GM23338 (cell line): ENCODE measurements at regions not wholly inside any gene's neighbourhood (a gene's known extent, or its start where the extent isn't known, plus 50 kb on each side); places are given as distances from the start of the nearest gene placed in this dataset.

Source experiments
- ATAC-seq: fragments of 200-7000 bp; cut with Tn5 transposase; 3 replicates; pipeline ENCODE4 v1.9.1; 2020
- DNase-seq: peaks from one replicate; pipeline ENCODE4 v3.0.0-alpha.2; 2015; ENCODE audit warnings: low spot score
- H2AFZ ChIP-seq: fragments of 200-600 bp; sonication (generic); 2 replicates; pipeline ENCODE4 v1.8.0; 2016; ENCODE audit warnings: antibody characterized with exemption, mild to moderate bottlenecking, moderate library complexity
- H3F3A ChIP-seq: fragments of 200-600 bp; sonication (generic); replicated peaks from 2 replicates; pipeline ENCODE4 v1.8.0; 2017; ENCODE audit warnings: antibody characterized with exemption, mixed run types, low read depth
- H3K27ac ChIP-seq: fragments of 200-600 bp; sonication (generic); 2 replicates; pipeline ENCODE4 v1.6.1; 2016; ENCODE audit warnings: low read depth
- H3K27me3 ChIP-seq: fragments of 200-600 bp; sonication (generic); 2 replicates; pipeline ENCODE4 v1.8.0; 2016; ENCODE audit warnings: mild to moderate bottlenecking, mixed run types, moderate library complexity; ENCODE audit not compliant: insufficient read depth
- H3K36me3 ChIP-seq: fragments of 200-600 bp; sonication (generic); 2 replicates; pipeline ENCODE4 v1.8.0; 2016; ENCODE audit warnings: mild to moderate bottlenecking; ENCODE audit not compliant: insufficient read depth
- H3K4me1 ChIP-seq: fragments of 200-600 bp; sonication (generic); 2 replicates; pipeline ENCODE4 v1.8.0; 2016; ENCODE audit warnings: mild to moderate bottlenecking, moderate library complexity; ENCODE audit not compliant: insufficient read depth
- H3K4me2 ChIP-seq: fragments of 200-600 bp; sonication (generic); 2 replicates; pipeline ENCODE4 v1.7.1; 2017; ENCODE audit warnings: mixed run types
- H3K4me3 ChIP-seq: fragments of 200-600 bp; sonication (generic); 2 replicates; pipeline ENCODE4 v1.6.1; 2016; ENCODE audit warnings: mixed run types
- H3K79me2 ChIP-seq: fragments of 200-600 bp; sonication (generic); replicated peaks from 2 replicates; pipeline ENCODE4 v1.8.0; 2017; ENCODE audit warnings: mild to moderate bottlenecking; ENCODE audit not compliant: insufficient read depth
- H3K9me2 ChIP-seq: fragments of 200-600 bp; sonication (generic); 2 replicates; pipeline ENCODE4 v1.8.0; 2017; ENCODE audit not compliant: insufficient read depth
- H4K20me1 ChIP-seq: fragments of 200-600 bp; sonication (generic); replicated peaks from 2 replicates; pipeline ENCODE4 v1.8.0; 2017; ENCODE audit warnings: mild to moderate bottlenecking; ENCODE audit not compliant: insufficient read depth
- H3K27ac Mint-ChIP-seq: 2 replicates; pipeline ENCODE4 v1.8.0; 2020; ENCODE audit warnings: inconsistent platforms, mild to moderate bottlenecking, moderate library complexity, mixed read lengths
- H3K27me3 Mint-ChIP-seq: 3 replicates; pipeline ENCODE4 v1.8.0; 2022; ENCODE audit warnings: low read depth, mild to moderate bottlenecking, moderate library complexity, mixed read lengths, inconsistent platforms; ENCODE audit not compliant: insufficient read depth, poor library complexity
- H3K36me3 Mint-ChIP-seq: 3 replicates; pipeline ENCODE4 v1.8.0; 2021; ENCODE audit warnings: low read depth, mild to moderate bottlenecking, inconsistent platforms, moderate library complexity, mixed read lengths
- H3K4me1 Mint-ChIP-seq: 3 replicates; pipeline ENCODE4 v1.8.0; 2020; ENCODE audit warnings: mild to moderate bottlenecking, inconsistent platforms, mixed read lengths
- H3K4me3 Mint-ChIP-seq: 3 replicates; pipeline ENCODE4 v1.8.0; 2021; ENCODE audit warnings: moderate library complexity, mild to moderate bottlenecking, inconsistent platforms, mixed read lengths
- H3K9me3 Mint-ChIP-seq: 3 replicates; pipeline ENCODE4 v1.8.0; 2020; ENCODE audit warnings: moderate library complexity, mild to moderate bottlenecking, inconsistent platforms, mixed read lengths
- CTCF ChIP-seq, 2 experiments: fragments of 200-600 bp in 1 of 2; sonication (generic) in 1 of 2; conservative IDR thresholded peaks; 2 replicates each; pipeline versions ENCODE4 v1.5.1 to v1.6.1; 2016 to 2017; ENCODE audit warnings: antibody characterized with exemption in 2 of 2, low read depth in 2 of 2, mild to moderate bottlenecking in 2 of 2, moderate library complexity in 1 of 2
- ETS1 ChIP-seq: IDR thresholded peaks from 2 replicates; pipeline ENCODE4 v1.6.1; 2016; ENCODE audit warnings: antibody characterized with exemption
- EZH2 ChIP-seq: fragments of 200-600 bp; sonication (generic); IDR thresholded peaks from one replicate; pipeline ENCODE4 v1.8.0; 2017; ENCODE audit warnings: antibody characterized with exemption, mild to moderate bottlenecking, low read depth; ENCODE audit not compliant: unreplicated experiment
- EZH2phosphoT487 ChIP-seq: fragments of 200-600 bp; sonication (generic); IDR thresholded peaks from one replicate; pipeline ENCODE4 v1.8.1; 2018; ENCODE audit warnings: antibody characterized with exemption; ENCODE audit not compliant: unreplicated experiment
- JUNB ChIP-seq: IDR thresholded peaks from one replicate; pipeline ENCODE4 v1.6.1; 2016; ENCODE audit warnings: antibody characterized with exemption; ENCODE audit not compliant: unreplicated experiment
- NANOG ChIP-seq: IDR thresholded peaks from 2 replicates; pipeline ENCODE4 v1.6.1; 2016; ENCODE audit warnings: antibody characterized with exemption, borderline replicate concordance
- POLR2AphosphoS5 ChIP-seq: IDR thresholded peaks from 2 replicates; pipeline ENCODE4 v1.6.1; 2016; ENCODE audit warnings: antibody characterized with exemption, low read depth
- REST ChIP-seq: IDR thresholded peaks from one replicate; pipeline ENCODE4 v1.6.1; 2018; ENCODE audit warnings: antibody characterized with exemption; ENCODE audit not compliant: unreplicated experiment
- STAT1 ChIP-seq: IDR thresholded peaks from one replicate; pipeline ENCODE4 v1.6.1; 2016; ENCODE audit warnings: antibody characterized with exemption; ENCODE audit not compliant: unreplicated experiment
- ZNF114 ChIP-seq: fragments of 250-450 bp; sonication (Bioruptor Pico); IDR thresholded peaks from 2 replicates; pipeline ENCODE4 v1.5.0; 2020; ENCODE audit warnings: mild to moderate bottlenecking, moderate library complexity
- ZNF331 ChIP-seq: fragments of 250-450 bp; sonication (Bioruptor Pico); IDR thresholded peaks from 2 replicates; pipeline ENCODE4 v1.5.0; 2020; ENCODE audit warnings: low read depth, mild to moderate bottlenecking, moderate library complexity

GRCh38 chr9:25742256-25742655 lies 64.0 kb upstream of the TUSC1 start:
- no peak for DNase-seq
- TF ChIP-seq EZH2 (no peak), POLR2AphosphoS5 (no peak), ZNF114 (CRISPR knock-in tag) (no peak), REST (no peak), CTCF (conservative IDR thresholded peaks at IDR 0.05; ENCODE audit: low read depth in 2 of 2) (no peak)
- ATAC-seq, result no peak

GRCh38 chr9:25733336-25733982 lies 55.2 kb upstream of the TUSC1 start:
- Histone ChIP-seq H3F3A (no peaks in the 10 kb centered on the region), H3K27me3 (no peaks in the 10 kb centered on the region), H3K79me2 (no peaks in the 10 kb centered on the region), H3K9me2 (0 out of 2 replicates have a peak, but pooled peaks cover 4% of the 10 kb centered on the region), H3K4me1 (no peaks in the 10 kb centered on the region), H3K4me2 (no peak overlapping the region), H2AFZ (no peak overlapping the region), H4K20me1 (no peaks in the 10 kb centered on the region), H3K4me3 (no peak overlapping the region), H3K27ac (no peak overlapping the region), H3K36me3 (0 out of 2 replicates have a peak, but pooled peaks cover 12% of the 10 kb centered on the region)
- H3K27me3 Mint-ChIP-seq, result no peaks in the 10 kb centered on the region
- H3K27ac Mint-ChIP-seq, result no peak overlapping the region
- ATAC-seq (no peak), DNase-seq (no peak)
- no peak overlapping the region for H3K4me3 Mint-ChIP-seq
- H3K36me3 Mint-ChIP-seq, result peaks cover 21% of the 10 kb centered on the region
- no peaks in the 10 kb centered on the region for H3K4me1 Mint-ChIP-seq
- peaks cover 25% of the 10 kb centered on the region for H3K9me3 Mint-ChIP-seq
- TF ChIP-seq ZNF331 (no peak), EZH2phosphoT487 (no peak), NANOG (no peak), STAT1 (no peak), EZH2 (no peak), ETS1 (no peak), POLR2AphosphoS5 (no peak), REST (no peak), ZNF114 (CRISPR knock-in tag) (no peak), JUNB (no peak)

More at GRCh38 chr9:25742256-25742655, 64.0 kb upstream of the TUSC1 start:
- Histone ChIP-seq H2AFZ (no peak overlapping the region), H3K36me3 (no peaks in the 10 kb centered on the region), H3K27ac (no peak overlapping the region), H4K20me1 (no peaks in the 10 kb centered on the region), H3F3A (no peaks in the 10 kb centered on the region), H3K4me3 (no peak overlapping the region), H3K27me3 (no peaks in the 10 kb centered on the region), H3K4me2 (no peak overlapping the region), H3K79me2 (no peaks in the 10 kb centered on the region), H3K9me2 (no peaks in the 10 kb centered on the region), H3K4me1 (no peaks in the 10 kb centered on the region)
- Mint-ChIP-seq H3K4me1 (no peaks in the 10 kb centered on the region), H3K36me3 (no peaks in the 10 kb centered on the region; the same call in 2 of the 3 replicates), H3K4me3 (no peak overlapping the region), H3K27me3 (no peaks in the 10 kb centered on the region), H3K9me3 (peaks cover 2% of the 10 kb centered on the region; the same call in 1 of the 3 replicates), H3K27ac (no peak overlapping the region)
